Inferior parietal cortex (tissue), 1 donor: ENCODE measurements at regions not wholly inside any gene's neighbourhood (a gene's known extent, or its start where the extent isn't known, plus 50 kb on each side); places are given as distances from the start of the nearest gene placed in this dataset.
"Not testable (repeated sequence)": the region's sequence is repeated elsewhere in the genome, so short reads cannot be mapped to it uniquely, and the experiment has no call there.

ENCODE experiments used
- DNase-seq: peaks from one replicate; pipeline ENCODE4 v3.0.0-alpha.2; 2016; ENCODE audit errors: extremely low spot score

- no peak for DNase-seq
These were observed 134.7 kb upstream of the SV2C start for GRCh38 chr5:75948438-75948837.

- no peak for DNase-seq
These were observed 142.8 kb upstream of the SV2C start for GRCh38 chr5:75940418-75940817.

- DNase-seq = no peak
These were observed 147.6 kb upstream of the SV2C start for GRCh38 chr5:75935572-75935971.

GRCh38 chr5:75933489-75933888 lies 149.7 kb upstream of the SV2C start:
- no peak for DNase-seq

- no peak for DNase-seq
These were observed 152.0 kb upstream of the SV2C start for GRCh38 chr5:75931175-75931574.

- DNase-seq = no peak
These were observed 154.2 kb upstream of the SV2C start for GRCh38 chr5:75928992-75929391.

- no peak for DNase-seq
These were observed 160.7 kb upstream of the SV2C start for GRCh38 chr5:75922480-75922879.

- no peak for DNase-seq
These were observed 162.2 kb upstream of the SV2C start for GRCh38 chr5:75921011-75921410.

- no peak for DNase-seq
These were observed 167.0 kb upstream of the SV2C start for GRCh38 chr5:75916144-75916543.

- no peak for DNase-seq
These were observed 174.0 kb upstream of the SV2C start for GRCh38 chr5:75909223-75909622.

GRCh38 chr5:75907651-75908050 lies 175.5 kb upstream of the SV2C start:
- DNase-seq = no peak

- no peak for DNase-seq
These were observed 177.2 kb upstream of the POC5 start for GRCh38 chr5:75894482-75894881.

- DNase-seq = no peak
These were observed 174.5 kb upstream of the POC5 start for GRCh38 chr5:75891736-75892135.

GRCh38 chr5:75891020-75891419 lies 173.8 kb upstream of the POC5 start:
- DNase-seq = no peak

- no peak for DNase-seq
These were observed 173.3 kb upstream of the POC5 start for GRCh38 chr5:75890546-75890945.

GRCh38 chr5:75886706-75887105 lies 169.5 kb upstream of the POC5 start:
- no peak for DNase-seq

- DNase-seq = no peak
These were observed 168.8 kb upstream of the POC5 start for GRCh38 chr5:75885849-75886596.

GRCh38 chr5:75885321-75885720 lies 168.1 kb upstream of the POC5 start:
- no peak for DNase-seq

GRCh38 chr5:75869891-75870290 lies 152.7 kb upstream of the POC5 start:
- DNase-seq = no peak

- DNase-seq = no peak
These were observed 145.6 kb upstream of the POC5 start for GRCh38 chr5:75862872-75863271.

- DNase-seq = not testable (repeated sequence)
These were observed 142.4 kb upstream of the POC5 start for GRCh38 chr5:75859621-75860020.

- DNase-seq = no peak
These were observed 138.8 kb upstream of the POC5 start for GRCh38 chr5:75856056-75856455.

GRCh38 chr5:75848077-75848476 lies 130.8 kb upstream of the POC5 start:
- no peak for DNase-seq

GRCh38 chr5:75847561-75848021 lies 130.4 kb upstream of the POC5 start:
- no peak for DNase-seq
